ENCODE measurements at regions not wholly inside any gene's neighbourhood (a gene's known extent, or its start where the extent isn't known, plus 50 kb on each side); places are given as distances from the start of the nearest gene placed in this dataset.

DNA sequence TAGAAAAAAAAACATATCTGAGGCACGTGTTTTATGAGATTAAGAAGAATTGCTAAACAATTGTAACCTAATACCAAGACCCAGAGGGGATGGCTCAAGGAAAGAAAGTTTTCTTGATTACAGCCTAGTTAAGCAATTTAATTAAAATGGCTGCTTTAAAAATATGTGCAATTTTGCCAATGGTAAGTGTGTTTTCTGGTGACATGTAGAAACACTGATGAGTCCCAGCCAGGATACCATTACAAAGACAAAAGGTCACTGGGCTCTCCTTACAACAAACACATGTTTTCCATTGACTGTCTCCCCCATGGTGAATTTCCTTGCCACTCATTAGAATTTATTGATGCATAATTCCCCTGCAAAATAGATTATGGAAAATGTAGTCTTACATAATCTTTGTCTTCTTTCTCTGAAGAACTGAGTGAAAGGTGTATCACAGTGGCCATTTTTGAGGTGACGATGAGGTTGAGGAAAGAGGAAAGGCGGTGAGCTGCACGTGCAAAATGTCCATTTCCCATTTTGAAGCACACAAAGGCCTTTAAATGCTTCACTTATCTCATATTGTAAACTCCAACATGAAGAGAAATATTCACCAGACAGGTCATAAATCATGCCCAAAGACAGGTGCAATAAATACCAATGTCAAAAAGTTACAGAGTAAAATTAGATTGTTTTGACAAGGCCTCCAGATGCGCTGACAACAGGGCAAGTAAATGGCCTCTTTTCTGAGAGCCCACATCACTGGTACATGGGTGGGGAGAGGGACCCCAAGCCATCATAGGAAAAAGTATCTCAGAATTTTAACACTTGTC is 696.9 kb downstream of the KCNJ2 start:
- no peaks in the 10 kb centered on the region for H3K27me3 ChIP-seq
- DNase-seq (ENCODE audit: extremely low spot score): no peak
- H3K4me3 ChIP-seq: no peak overlapping the region
- H3K36me3 ChIP-seq: no peaks in the 10 kb centered on the region
- intact Hi-C loops (cut with DNase I): no loop called here
- TF ChIP-seq, protein P1, sequence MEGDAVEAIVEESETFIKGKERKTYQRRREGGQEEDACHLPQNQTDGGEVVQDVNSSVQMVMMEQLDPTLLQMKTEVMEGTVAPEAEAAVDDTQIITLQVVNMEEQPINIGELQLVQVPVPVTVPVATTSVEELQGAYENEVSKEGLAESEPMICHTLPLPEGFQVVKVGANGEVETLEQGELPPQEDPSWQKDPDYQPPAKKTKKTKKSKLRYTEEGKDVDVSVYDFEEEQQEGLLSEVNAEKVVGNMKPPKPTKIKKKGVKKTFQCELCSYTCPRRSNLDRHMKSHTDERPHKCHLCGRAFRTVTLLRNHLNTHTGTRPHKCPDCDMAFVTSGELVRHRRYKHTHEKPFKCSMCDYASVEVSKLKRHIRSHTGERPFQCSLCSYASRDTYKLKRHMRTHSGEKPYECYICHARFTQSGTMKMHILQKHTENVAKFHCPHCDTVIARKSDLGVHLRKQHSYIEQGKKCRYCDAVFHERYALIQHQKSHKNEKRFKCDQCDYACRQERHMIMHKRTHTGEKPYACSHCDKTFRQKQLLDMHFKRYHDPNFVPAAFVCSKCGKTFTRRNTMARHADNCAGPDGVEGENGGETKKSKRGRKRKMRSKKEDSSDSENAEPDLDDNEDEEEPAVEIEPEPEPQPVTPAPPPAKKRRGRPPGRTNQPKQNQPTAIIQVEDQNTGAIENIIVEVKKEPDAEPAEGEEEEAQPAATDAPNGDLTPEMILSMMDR (IDR thresholded peaks at IDR 0.05): no peak
- no peak for TF ChIP-seq EP300 (IDR thresholded peaks at IDR 0.05)
- no peak for TF ChIP-seq POLR2AphosphoS5 (IDR thresholded peaks at IDR 0.05)
- TF ChIP-seq POLR2A (IDR thresholded peaks at IDR 0.05; ENCODE audit: low read depth): no peak
- no peaks in the 10 kb centered on the region for H3K4me1 ChIP-seq
- H3K27ac ChIP-seq (replicated peaks in 1 of 4): no peak overlapping the region
- WGBS: 63% methylated on average over 5 of the region's 5 CpGs
- no peaks in the 10 kb centered on the region for H3K9me3 ChIP-seq

- no peak for DNase-seq (ENCODE audit: extremely low spot score)
- no peaks in the 10 kb centered on the region for H3K36me3 ChIP-seq
- H3K27me3 ChIP-seq: no peaks in the 10 kb centered on the region
- 88% methylated on average over 2 of the region's 2 CpGs for WGBS
- no peaks in the 10 kb centered on the region for H3K9me3 ChIP-seq
- TF ChIP-seq, protein P1 (IDR thresholded peaks at IDR 0.05): no peak
- TF ChIP-seq POLR2A (IDR thresholded peaks at IDR 0.05; ENCODE audit: low read depth) (no peak), POLR2AphosphoS5 (IDR thresholded peaks at IDR 0.05) (no peak), EP300 (IDR thresholded peaks at IDR 0.05) (no peak)
- H3K4me3 ChIP-seq: no peak overlapping the region
- no peak overlapping the region for H3K27ac ChIP-seq (replicated peaks in 1 of 4)
- intact Hi-C loops (cut with DNase I): no loop called here
- H3K4me1 ChIP-seq: no peaks in the 10 kb centered on the region
Observed at GRCh38 chr17:70868149-70868548, 698.8 kb downstream of the KCNJ2 start.

- 58% methylated on average over 2 of the region's 2 CpGs for WGBS
- intact Hi-C loops (cut with DNase I): no loop called here
Observed at GRCh38 chr17:70869402-70870085, 700.2 kb downstream of the KCNJ2 start.

GRCh38 chr17:70871180-70871818 is 702.0 kb downstream of the KCNJ2 start:
- WGBS: 24% methylated on average over 1 of the region's 1 CpG
- TF ChIP-seq POLR2AphosphoS5 (IDR thresholded peaks at IDR 0.05) (no peak), EP300 (IDR thresholded peaks at IDR 0.05) (no peak), POLR2A (IDR thresholded peaks at IDR 0.05; ENCODE audit: low read depth) (no peak)
- TF ChIP-seq, protein P1 (IDR thresholded peaks at IDR 0.05): no peak
- no peak overlapping the region for H3K4me3 ChIP-seq
- intact Hi-C loops (cut with DNase I): no loop called here
- DNase-seq (ENCODE audit: extremely low spot score): no peak
- no peaks in the 10 kb centered on the region for H3K27me3 ChIP-seq
- H3K27ac ChIP-seq (replicated peaks in 1 of 4): no peak overlapping the region
- no peaks in the 10 kb centered on the region for H3K9me3 ChIP-seq
- no peaks in the 10 kb centered on the region for H3K4me1 ChIP-seq
- H3K36me3 ChIP-seq: no peaks in the 10 kb centered on the region

More at GRCh38 chr17:70869402-70870085, 700.2 kb downstream of the KCNJ2 start:
- H3K27me3 ChIP-seq: no peaks in the 10 kb centered on the region
- H3K9me3 ChIP-seq: no peaks in the 10 kb centered on the region
- TF ChIP-seq, protein P1 (IDR thresholded peaks at IDR 0.05): no peak
- TF ChIP-seq EP300 (IDR thresholded peaks at IDR 0.05): no peak
- no peak for TF ChIP-seq POLR2AphosphoS5 (IDR thresholded peaks at IDR 0.05)
- H3K36me3 ChIP-seq: no peaks in the 10 kb centered on the region
- no peaks in the 10 kb centered on the region for H3K4me1 ChIP-seq
- no peak overlapping the region for H3K27ac ChIP-seq (replicated peaks in 1 of 4)
- no peak for DNase-seq (ENCODE audit: extremely low spot score)
- no peak overlapping the region for H3K4me3 ChIP-seq
